GM18502 (cell line): ENCODE measurements at regions not wholly inside any gene's neighbourhood (a gene's known extent, or its start where the extent isn't known, plus 50 kb on each side); places are given as distances from the start of the nearest gene placed in this dataset.

Experiments used
- ATAC-seq: cut with Tn5 transposase; IDR thresholded peaks from one replicate; pipeline ENCODE4 v1.9.1; 2021; ENCODE audit warnings: mild to moderate bottlenecking; ENCODE audit not compliant: unreplicated experiment, poor library complexity

GRCh38 chr7:19623676-19624075, 85.2 kb downstream of the POLR1F start:
- no peak for ATAC-seq

GRCh38 chr7:19621740-19622139, 87.1 kb downstream of the POLR1F start:
- no peak for ATAC-seq

- ATAC-seq, result no peak
Observed at GRCh38 chr7:19620470-19620869, 88.4 kb downstream of the POLR1F start.

GRCh38 chr7:19619122-19619521, 89.7 kb downstream of the POLR1F start:
- no peak for ATAC-seq

- no peak for ATAC-seq
Observed at GRCh38 chr7:19617901-19618300, 90.9 kb downstream of the POLR1F start.

GRCh38 chr7:19610194-19610943, 98.5 kb downstream of the POLR1F start:
- no peak for ATAC-seq

- ATAC-seq, result no peak
Observed at GRCh38 chr7:19589446-19589845, 119.4 kb downstream of the POLR1F start.

- peak; percentile 84 for ATAC-seq
Observed at GRCh38 chr7:19587291-19587690, 121.5 kb downstream of the POLR1F start.

- no peak for ATAC-seq
Observed at GRCh38 chr7:19585761-19586160, 123.1 kb downstream of the POLR1F start.

- ATAC-seq, result no peak
Observed at GRCh38 chr7:19575909-19576557, 132.8 kb downstream of the POLR1F start.

- ATAC-seq, result no peak
Observed at GRCh38 chr7:19574131-19574530, 134.7 kb downstream of the POLR1F start.

GRCh38 chr7:19572566-19572965, 136.3 kb downstream of the POLR1F start:
- ATAC-seq, result no peak

- no peak for ATAC-seq
Observed at GRCh38 chr7:19567011-19567410, 141.8 kb downstream of the POLR1F start.

- ATAC-seq, result no peak
Observed at GRCh38 chr7:19565602-19566001, 143.2 kb downstream of the POLR1F start.

GRCh38 chr7:19561121-19561805, 147.6 kb downstream of the POLR1F start:
- ATAC-seq, result no peak

- ATAC-seq, result no peak
Observed at GRCh38 chr7:19560111-19560883, 148.5 kb downstream of the POLR1F start.

GRCh38 chr7:19558527-19558926, 150.3 kb downstream of the POLR1F start:
- no peak for ATAC-seq

GRCh38 chr7:19557726-19558465, 150.9 kb downstream of the POLR1F start:
- no peak for ATAC-seq

GRCh38 chr7:19554581-19554980, 154.3 kb downstream of the POLR1F start:
- no peak for ATAC-seq

GRCh38 chr7:19552576-19552975, 156.3 kb downstream of the POLR1F start:
- no peak for ATAC-seq
